DOHH2 (cell line): ENCODE measurements at regions not wholly inside any gene's neighbourhood (a gene's known extent, or its start where the extent isn't known, plus 50 kb on each side); places are given as distances from the start of the nearest gene placed in this dataset.

Source experiments
- CTCF ChIP-seq: fragments of 200-600 bp; sonication (generic); IDR thresholded peaks from one replicate; pipeline ENCODE4 v1.5.1; 2014; ENCODE audit warnings: antibody characterized with exemption, mild to moderate bottlenecking, low read depth, low read length; ENCODE audit not compliant: poor library complexity, severe bottlenecking
- EZH2phosphoT487 ChIP-seq: fragments of 200-600 bp; sonication (generic); IDR thresholded peaks from 2 replicates; pipeline ENCODE4 v1.6.1; 2017; ENCODE audit warnings: borderline replicate concordance, mild to moderate bottlenecking, antibody characterized with exemption, low read length, moderate library complexity, mixed read lengths

- TF ChIP-seq CTCF: no peak
- no peak for TF ChIP-seq EZH2phosphoT487
Measured at GRCh38 chr1:239675735-239676134, 289.4 kb downstream of the CHRM3 start.
